ENCODE measurements at regions not wholly inside any gene's neighbourhood (a gene's known extent, or its start where the extent isn't known, plus 50 kb on each side); places are given as distances from the start of the nearest gene placed in this dataset.

DNA sequence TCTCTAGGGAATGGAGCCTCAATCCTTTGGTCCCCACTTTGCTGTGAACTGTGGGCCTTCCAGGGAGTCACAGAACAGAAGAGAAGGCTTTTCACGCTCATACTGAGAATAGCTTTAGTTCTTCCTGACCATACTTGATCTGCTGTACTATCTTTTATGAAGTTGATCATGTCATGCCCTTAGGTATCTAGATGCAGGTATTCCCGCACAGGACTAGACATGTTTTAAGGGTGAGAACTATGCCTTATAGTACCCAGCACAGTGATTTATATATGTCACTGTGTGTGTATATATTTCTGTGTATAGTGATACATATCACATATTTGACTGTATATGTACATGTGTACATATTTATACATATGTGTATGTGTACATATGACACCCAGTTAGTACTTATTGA, 358.4 kb upstream of the SEMA6D start:
- H3K27me3 Mint-ChIP-seq: no peaks in the 10 kb centered on the region
- no peak overlapping the region for H3K27ac Mint-ChIP-seq
- no peaks in the 10 kb centered on the region for H3K9me3 Mint-ChIP-seq (ENCODE audit: low read depth)
- H3K4me3 Mint-ChIP-seq: no peak overlapping the region
- no peaks in the 10 kb centered on the region for H3K4me1 Mint-ChIP-seq (ENCODE audit: low read depth)
- H3K36me3 Mint-ChIP-seq: no peaks in the 10 kb centered on the region

DNA sequence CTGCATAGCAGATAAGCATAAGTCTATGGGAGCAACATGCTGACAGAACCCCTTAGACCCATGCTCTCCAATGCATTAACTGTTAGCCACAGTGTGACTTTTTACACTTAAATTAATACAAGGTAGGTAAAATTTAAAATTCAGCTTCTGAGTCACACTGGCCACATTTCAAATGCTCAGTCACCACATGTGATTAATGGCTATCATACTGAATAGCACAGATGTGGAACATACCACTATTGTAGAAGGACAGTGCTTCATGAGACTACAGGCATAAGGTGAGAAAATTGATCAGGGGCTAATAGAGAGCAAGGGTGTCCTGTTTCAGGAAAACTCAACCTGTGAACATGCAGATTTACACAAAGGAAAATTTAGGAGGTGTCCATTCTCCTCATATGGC, 357.0 kb upstream of the SEMA6D start:
- no peaks in the 10 kb centered on the region for H3K36me3 Mint-ChIP-seq
- no peaks in the 10 kb centered on the region for H3K27me3 Mint-ChIP-seq
- no peaks in the 10 kb centered on the region for H3K9me3 Mint-ChIP-seq (ENCODE audit: low read depth)
- H3K27ac Mint-ChIP-seq: no peak overlapping the region
- H3K4me1 Mint-ChIP-seq (ENCODE audit: low read depth): no peaks in the 10 kb centered on the region
- no peak overlapping the region for H3K4me3 Mint-ChIP-seq

DNA sequence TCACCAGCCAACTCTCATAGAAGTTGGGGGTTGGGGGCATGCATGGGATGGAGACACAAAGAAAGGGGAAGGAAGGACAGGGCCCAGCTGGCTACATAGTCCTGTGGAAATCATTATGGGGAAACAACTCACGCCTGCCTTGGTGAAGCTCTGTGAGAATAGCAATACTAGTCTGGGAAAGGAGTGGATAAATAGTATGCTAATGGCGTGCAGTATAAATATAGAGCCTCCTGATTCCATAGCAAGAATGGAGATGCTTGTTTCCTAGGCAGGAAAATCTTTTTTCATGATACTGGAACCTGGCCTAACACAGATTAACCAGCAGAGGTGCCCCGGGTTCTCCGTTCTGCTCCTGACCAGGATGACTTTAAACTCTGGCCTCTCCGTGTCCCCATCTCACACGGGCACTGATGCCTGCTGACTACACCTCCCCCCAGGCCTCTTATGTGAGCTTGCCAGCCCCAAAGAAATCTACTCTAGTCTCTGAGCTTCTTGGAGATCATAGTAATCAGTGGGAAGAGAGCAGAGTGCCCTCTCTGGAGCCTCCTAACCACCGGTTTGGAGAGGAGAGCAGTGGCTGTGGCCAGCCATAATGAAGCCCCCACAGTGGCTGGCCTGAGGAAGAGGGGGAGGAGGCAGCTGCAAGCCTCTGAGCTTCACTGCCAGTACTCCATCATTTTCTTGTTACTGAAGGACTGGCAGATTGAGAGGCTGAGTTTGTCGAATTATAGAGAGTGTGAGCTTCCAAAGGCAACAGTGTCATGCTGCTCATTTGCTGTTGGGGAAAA, 355.0 kb upstream of the SEMA6D start:
- Mint-ChIP-seq H3K4me1 (ENCODE audit: low read depth) (no peaks in the 10 kb centered on the region), H3K9me3 (ENCODE audit: low read depth) (no peaks in the 10 kb centered on the region), H3K4me3 (no peak overlapping the region), H3K36me3 (no peaks in the 10 kb centered on the region), H3K27ac (no peak overlapping the region), H3K27me3 (peaks cover 1% of the 10 kb centered on the region)

DNA sequence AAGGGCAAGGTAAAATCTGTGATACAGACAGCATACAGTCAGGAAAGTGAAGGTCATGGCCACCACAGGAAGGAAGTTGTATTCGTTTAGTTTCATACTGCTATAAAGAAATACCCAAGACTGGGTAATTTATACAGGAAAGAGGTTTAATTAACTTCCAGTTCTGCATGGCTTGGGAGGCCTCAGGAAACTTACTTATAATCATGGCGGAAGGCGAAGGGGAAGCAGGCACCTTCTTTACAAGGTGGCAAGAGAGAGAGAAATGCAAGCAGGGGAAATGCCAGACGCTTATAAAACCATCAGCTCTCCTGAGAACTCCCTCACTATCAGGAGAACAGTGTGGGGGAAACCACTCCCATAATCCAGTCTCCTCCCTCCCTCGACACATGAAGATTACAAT, 353.7 kb upstream of the SEMA6D start:
- no peaks in the 10 kb centered on the region for H3K36me3 Mint-ChIP-seq
- no peaks in the 10 kb centered on the region for H3K4me1 Mint-ChIP-seq (ENCODE audit: low read depth)
- H3K27me3 Mint-ChIP-seq: peaks cover 2% of the 10 kb centered on the region
- no peak overlapping the region for H3K4me3 Mint-ChIP-seq
- no peak overlapping the region for H3K27ac Mint-ChIP-seq
- H3K9me3 Mint-ChIP-seq (ENCODE audit: low read depth): no peaks in the 10 kb centered on the region

GRCh38 chr15:47364230-47365141, 352.8 kb upstream of the SEMA6D start:
- no peaks in the 10 kb centered on the region for H3K9me3 Mint-ChIP-seq (ENCODE audit: low read depth)
- H3K4me1 Mint-ChIP-seq (ENCODE audit: low read depth): no peaks in the 10 kb centered on the region
- H3K27ac Mint-ChIP-seq: no peak overlapping the region
- H3K4me3 Mint-ChIP-seq: no peak overlapping the region
- H3K36me3 Mint-ChIP-seq: no peaks in the 10 kb centered on the region
- peaks cover 3% of the 10 kb centered on the region for H3K27me3 Mint-ChIP-seq

- H3K36me3 Mint-ChIP-seq: no peaks in the 10 kb centered on the region
- H3K4me3 Mint-ChIP-seq: no peak overlapping the region
- H3K27ac Mint-ChIP-seq: no peak overlapping the region
- no peaks in the 10 kb centered on the region for H3K9me3 Mint-ChIP-seq (ENCODE audit: low read depth)
- peaks cover 3% of the 10 kb centered on the region for H3K27me3 Mint-ChIP-seq
- H3K4me1 Mint-ChIP-seq (ENCODE audit: low read depth): no peaks in the 10 kb centered on the region
Measured at GRCh38 chr15:47366884-47367283, 350.4 kb upstream of the SEMA6D start.

- no peaks in the 10 kb centered on the region for H3K9me3 Mint-ChIP-seq (ENCODE audit: low read depth)
- peaks cover 3% of the 10 kb centered on the region for H3K27me3 Mint-ChIP-seq
- no peak overlapping the region for H3K4me3 Mint-ChIP-seq
- no peak overlapping the region for H3K27ac Mint-ChIP-seq
- no peaks in the 10 kb centered on the region for H3K36me3 Mint-ChIP-seq
- no peaks in the 10 kb centered on the region for H3K4me1 Mint-ChIP-seq (ENCODE audit: low read depth)
Measured at GRCh38 chr15:47367726-47368390, 349.4 kb upstream of the SEMA6D start.

DNA sequence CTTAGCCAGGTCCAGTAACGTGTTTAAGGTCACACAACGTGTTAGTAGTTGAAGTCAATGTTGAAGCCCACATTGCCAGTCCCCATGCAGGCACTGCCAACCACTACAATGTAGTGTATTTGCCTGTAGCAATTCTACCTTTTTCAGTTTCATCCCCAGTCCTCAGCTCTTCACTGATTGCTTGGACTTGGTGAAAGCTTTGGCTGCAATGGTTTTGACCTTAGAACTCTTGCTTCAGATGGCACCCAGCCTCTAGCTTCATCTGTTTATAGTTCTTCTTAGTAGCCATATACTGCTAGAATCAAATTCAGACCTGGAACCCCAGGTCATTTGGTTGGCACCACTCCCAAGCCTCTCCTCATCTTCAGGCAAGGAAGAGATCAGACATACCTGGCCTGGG, 345.4 kb upstream of the SEMA6D start:
- Mint-ChIP-seq H3K9me3 (ENCODE audit: low read depth) (no peaks in the 10 kb centered on the region), H3K27me3 (peaks cover 3% of the 10 kb centered on the region), H3K4me1 (ENCODE audit: low read depth) (no peaks in the 10 kb centered on the region), H3K27ac (no peak overlapping the region), H3K36me3 (no peaks in the 10 kb centered on the region), H3K4me3 (no peak overlapping the region)

- Mint-ChIP-seq H3K4me3 (no peak overlapping the region), H3K27ac (no peak overlapping the region), H3K4me1 (ENCODE audit: low read depth) (no peaks in the 10 kb centered on the region), H3K36me3 (no peaks in the 10 kb centered on the region), H3K27me3 (peaks cover 2% of the 10 kb centered on the region), H3K9me3 (ENCODE audit: low read depth) (no peaks in the 10 kb centered on the region)
Measured at GRCh38 chr15:47374222-47374621, 343.1 kb upstream of the SEMA6D start.

- H3K9me3 Mint-ChIP-seq (ENCODE audit: low read depth): no peaks in the 10 kb centered on the region
- H3K4me3 Mint-ChIP-seq: no peak overlapping the region
- H3K36me3 Mint-ChIP-seq: no peaks in the 10 kb centered on the region
- no peaks in the 10 kb centered on the region for H3K4me1 Mint-ChIP-seq (ENCODE audit: low read depth)
- H3K27ac Mint-ChIP-seq: no peak overlapping the region
- H3K27me3 Mint-ChIP-seq: peaks cover 2% of the 10 kb centered on the region
Measured at GRCh38 chr15:47376190-47376589, 341.1 kb upstream of the SEMA6D start.

GRCh38 chr15:47377465-47377864, 339.8 kb upstream of the SEMA6D start:
- no peaks in the 10 kb centered on the region for H3K9me3 Mint-ChIP-seq (ENCODE audit: low read depth)
- peaks cover 2% of the 10 kb centered on the region for H3K27me3 Mint-ChIP-seq
- H3K36me3 Mint-ChIP-seq: no peaks in the 10 kb centered on the region
- H3K4me3 Mint-ChIP-seq: no peak overlapping the region
- no peaks in the 10 kb centered on the region for H3K4me1 Mint-ChIP-seq (ENCODE audit: low read depth)
- no peak overlapping the region for H3K27ac Mint-ChIP-seq

- Mint-ChIP-seq H3K27ac (no peak overlapping the region), H3K4me1 (ENCODE audit: low read depth) (no peaks in the 10 kb centered on the region), H3K36me3 (no peaks in the 10 kb centered on the region), H3K4me3 (no peak overlapping the region), H3K9me3 (ENCODE audit: low read depth) (no peaks in the 10 kb centered on the region), H3K27me3 (peaks cover 2% of the 10 kb centered on the region)
Measured at GRCh38 chr15:47378527-47378926, 338.8 kb upstream of the SEMA6D start.

DNA sequence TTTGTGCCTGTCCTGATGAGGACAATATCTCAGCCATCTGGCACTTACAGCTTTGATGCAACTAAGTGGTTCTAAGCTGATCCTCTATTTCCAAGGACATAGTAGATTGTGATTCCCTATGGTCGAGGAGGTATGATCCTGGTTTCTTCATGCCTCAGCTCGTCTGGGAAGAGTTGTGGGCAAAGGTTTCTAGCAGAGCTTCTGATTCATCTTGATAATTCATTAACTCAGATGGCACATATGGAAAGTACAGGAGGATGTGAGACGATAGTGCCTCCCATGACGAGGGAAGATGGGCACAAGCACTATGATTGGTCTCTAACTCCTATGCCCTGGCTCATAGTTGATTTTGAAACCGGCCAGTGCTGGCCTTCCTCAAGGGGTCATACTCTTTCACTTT, 334.2 kb upstream of the SEMA6D start:
- Mint-ChIP-seq H3K4me3 (no peak overlapping the region), H3K4me1 (ENCODE audit: low read depth) (no peaks in the 10 kb centered on the region), H3K36me3 (no peaks in the 10 kb centered on the region), H3K27me3 (no peaks in the 10 kb centered on the region), H3K9me3 (ENCODE audit: low read depth) (no peaks in the 10 kb centered on the region), H3K27ac (no peak overlapping the region)

GRCh38 chr15:47383801-47384200, 333.5 kb upstream of the SEMA6D start:
- H3K27ac Mint-ChIP-seq: no peak overlapping the region
- no peaks in the 10 kb centered on the region for H3K27me3 Mint-ChIP-seq
- no peaks in the 10 kb centered on the region for H3K36me3 Mint-ChIP-seq
- H3K4me3 Mint-ChIP-seq: no peak overlapping the region
- H3K4me1 Mint-ChIP-seq (ENCODE audit: low read depth): no peaks in the 10 kb centered on the region
- no peaks in the 10 kb centered on the region for H3K9me3 Mint-ChIP-seq (ENCODE audit: low read depth)

DNA sequence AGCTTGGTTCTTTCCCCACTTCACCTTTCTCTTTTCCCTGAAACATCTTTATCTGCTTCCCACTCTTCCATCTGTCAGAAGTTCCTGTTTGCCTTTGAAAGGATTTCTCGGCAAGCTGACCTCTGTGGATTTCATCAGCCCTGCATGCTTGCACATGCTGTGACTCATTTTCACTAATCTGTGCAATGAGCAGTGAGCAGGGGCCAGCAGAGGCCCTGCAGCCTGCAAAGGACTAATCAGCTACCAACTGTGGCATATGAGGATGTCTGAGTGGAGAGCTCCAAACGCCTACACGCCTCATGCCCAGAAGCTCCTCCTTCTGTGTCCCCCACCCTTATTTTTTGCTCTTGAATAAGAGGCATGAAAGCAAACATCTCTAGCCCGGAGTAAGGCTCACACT, 333.0 kb upstream of the SEMA6D start:
- no peak overlapping the region for H3K27ac Mint-ChIP-seq
- no peaks in the 10 kb centered on the region for H3K4me1 Mint-ChIP-seq (ENCODE audit: low read depth)
- no peaks in the 10 kb centered on the region for H3K27me3 Mint-ChIP-seq
- H3K36me3 Mint-ChIP-seq: no peaks in the 10 kb centered on the region
- no peak overlapping the region for H3K4me3 Mint-ChIP-seq
- H3K9me3 Mint-ChIP-seq (ENCODE audit: low read depth): no peaks in the 10 kb centered on the region

All from activated naive CD8-positive, alpha-beta T cell (primary cell).